T-helper 2 cell treated with Interferon-gamma antibody and Interleukin-4, amounts not matched to agents 5 μg/mL and 100 μg/mL, for 36 hours (primary cell): ENCODE measurements at regions not wholly inside any gene's neighbourhood (a gene's known extent, or its start where the extent isn't known, plus 50 kb on each side); places are given as distances from the start of the nearest gene placed in this dataset.

Experiments used
- DNase-seq: peaks from one replicate; pipeline ENCODE4 v3.0.0; 2021; ENCODE audit warnings: low spot score
- H3K27ac Mint-ChIP-seq: one replicate; pipeline ENCODE4 v1.8.0; 2021; ENCODE audit warnings: mild to moderate bottlenecking, mixed read lengths
- H3K27me3 Mint-ChIP-seq: one replicate; pipeline ENCODE4 v1.8.0; 2021; ENCODE audit warnings: low read depth, mixed read lengths
- H3K36me3 Mint-ChIP-seq: one replicate; pipeline ENCODE4 v1.8.0; 2021; ENCODE audit warnings: low read depth, mixed read lengths
- H3K4me1 Mint-ChIP-seq: one replicate; pipeline ENCODE4 v1.8.0; 2021; ENCODE audit warnings: low read depth, mixed read lengths
- H3K4me3 Mint-ChIP-seq: one replicate; pipeline ENCODE4 v1.8.0; 2022; ENCODE audit warnings: mild to moderate bottlenecking, moderate library complexity, mixed read lengths
- H3K9me3 Mint-ChIP-seq: one replicate; pipeline ENCODE4 v1.8.0; 2021; ENCODE audit warnings: mixed read lengths

GRCh38 chr12:61452076-61452475 lies 808.1 kb upstream of the USP15 start:
- Mint-ChIP-seq H3K36me3 (no peaks in the 10 kb centered on the region), H3K27me3 (no peaks in the 10 kb centered on the region), H3K27ac (no peak overlapping the region), H3K4me3 (no peak overlapping the region), H3K9me3 (no peaks in the 10 kb centered on the region), H3K4me1 (no peaks in the 10 kb centered on the region)
- no peak for DNase-seq

GRCh38 chr12:61487728-61488127 lies 772.5 kb upstream of the USP15 start:
- Mint-ChIP-seq H3K27ac (no peak overlapping the region), H3K4me3 (no peak overlapping the region), H3K9me3 (no peaks in the 10 kb centered on the region), H3K4me1 (no peaks in the 10 kb centered on the region), H3K27me3 (no peaks in the 10 kb centered on the region), H3K36me3 (no peaks in the 10 kb centered on the region)
- no peak for DNase-seq

GRCh38 chr12:61490526-61491498 lies 769.4 kb upstream of the USP15 start:
- DNase-seq = no peak
- Mint-ChIP-seq H3K4me3 (no peak overlapping the region), H3K27me3 (no peaks in the 10 kb centered on the region), H3K9me3 (no peaks in the 10 kb centered on the region), H3K4me1 (no peaks in the 10 kb centered on the region), H3K36me3 (no peaks in the 10 kb centered on the region), H3K27ac (no peak overlapping the region)

- no peaks in the 10 kb centered on the region for H3K9me3 Mint-ChIP-seq
- no peaks in the 10 kb centered on the region for H3K4me1 Mint-ChIP-seq
- H3K4me3 Mint-ChIP-seq = no peak overlapping the region
- no peak overlapping the region for H3K27ac Mint-ChIP-seq
- no peaks in the 10 kb centered on the region for H3K27me3 Mint-ChIP-seq
- no peak for DNase-seq
- no peaks in the 10 kb centered on the region for H3K36me3 Mint-ChIP-seq
Measured at GRCh38 chr12:61502179-61502578, 758.0 kb upstream of the USP15 start.

GRCh38 chr12:61504396-61505080 lies 755.7 kb upstream of the USP15 start:
- Mint-ChIP-seq H3K4me3 (no peak overlapping the region), H3K27ac (no peak overlapping the region), H3K27me3 (no peaks in the 10 kb centered on the region), H3K4me1 (no peaks in the 10 kb centered on the region), H3K9me3 (no peaks in the 10 kb centered on the region), H3K36me3 (no peaks in the 10 kb centered on the region)
- no peak for DNase-seq

GRCh38 chr12:61513499-61513898 lies 746.7 kb upstream of the USP15 start:
- no peaks in the 10 kb centered on the region for H3K9me3 Mint-ChIP-seq
- no peak overlapping the region for H3K27ac Mint-ChIP-seq
- no peak for DNase-seq
- no peaks in the 10 kb centered on the region for H3K4me1 Mint-ChIP-seq
- no peak overlapping the region for H3K4me3 Mint-ChIP-seq
- no peaks in the 10 kb centered on the region for H3K27me3 Mint-ChIP-seq
- H3K36me3 Mint-ChIP-seq = no peaks in the 10 kb centered on the region

- DNase-seq = no peak
- H3K27me3 Mint-ChIP-seq = no peaks in the 10 kb centered on the region
- no peak overlapping the region for H3K27ac Mint-ChIP-seq
- no peaks in the 10 kb centered on the region for H3K36me3 Mint-ChIP-seq
- H3K4me1 Mint-ChIP-seq = no peaks in the 10 kb centered on the region
- no peaks in the 10 kb centered on the region for H3K9me3 Mint-ChIP-seq
- H3K4me3 Mint-ChIP-seq = no peak overlapping the region
Measured at GRCh38 chr12:61514016-61514415, 746.2 kb upstream of the USP15 start.

- Mint-ChIP-seq H3K27me3 (no peaks in the 10 kb centered on the region), H3K36me3 (no peaks in the 10 kb centered on the region), H3K4me1 (no peaks in the 10 kb centered on the region), H3K27ac (no peak overlapping the region), H3K4me3 (no peak overlapping the region), H3K9me3 (no peaks in the 10 kb centered on the region)
- no peak for DNase-seq
Measured at GRCh38 chr12:61521258-61521657, 738.9 kb upstream of the USP15 start.

GRCh38 chr12:61523276-61523992 lies 736.8 kb upstream of the USP15 start:
- H3K36me3 Mint-ChIP-seq = no peaks in the 10 kb centered on the region
- H3K27me3 Mint-ChIP-seq = no peaks in the 10 kb centered on the region
- H3K27ac Mint-ChIP-seq = no peak overlapping the region
- peaks cover 4% of the 10 kb centered on the region for H3K9me3 Mint-ChIP-seq
- DNase-seq = no peak
- no peaks in the 10 kb centered on the region for H3K4me1 Mint-ChIP-seq
- H3K4me3 Mint-ChIP-seq = no peak overlapping the region

GRCh38 chr12:61524851-61525250 lies 735.4 kb upstream of the USP15 start:
- H3K4me3 Mint-ChIP-seq = no peak overlapping the region
- no peak for DNase-seq
- H3K4me1 Mint-ChIP-seq = no peaks in the 10 kb centered on the region

GRCh38 chr12:61525331-61525730 lies 734.9 kb upstream of the USP15 start:
- Mint-ChIP-seq H3K36me3 (no peaks in the 10 kb centered on the region), H3K27me3 (no peaks in the 10 kb centered on the region), H3K9me3 (peaks cover 4% of the 10 kb centered on the region), H3K4me1 (no peaks in the 10 kb centered on the region), H3K27ac (no peak overlapping the region), H3K4me3 (no peak overlapping the region)
- no peak for DNase-seq

More at GRCh38 chr12:61524851-61525250, 735.4 kb upstream of the USP15 start:
- Mint-ChIP-seq H3K9me3 (peaks cover 4% of the 10 kb centered on the region), H3K27ac (no peak overlapping the region), H3K36me3 (no peaks in the 10 kb centered on the region), H3K27me3 (no peaks in the 10 kb centered on the region)

- H3K4me3 Mint-ChIP-seq = no peak overlapping the region
Measured at GRCh38 chr12:61530456-61530855, 729.7 kb upstream of the USP15 start.

GRCh38 chr12:61531195-61531594 lies 729.0 kb upstream of the USP15 start:
- H3K36me3 Mint-ChIP-seq = no peaks in the 10 kb centered on the region
- no peaks in the 10 kb centered on the region for H3K4me1 Mint-ChIP-seq
- H3K27me3 Mint-ChIP-seq = no peaks in the 10 kb centered on the region
- DNase-seq = no peak
- H3K27ac Mint-ChIP-seq = no peak overlapping the region
- H3K4me3 Mint-ChIP-seq = no peak overlapping the region
- H3K9me3 Mint-ChIP-seq = peaks cover 4% of the 10 kb centered on the region

More at GRCh38 chr12:61530456-61530855, 729.7 kb upstream of the USP15 start:
- H3K9me3 Mint-ChIP-seq = peaks cover 4% of the 10 kb centered on the region
- no peak overlapping the region for H3K27ac Mint-ChIP-seq
- no peaks in the 10 kb centered on the region for H3K36me3 Mint-ChIP-seq
- no peaks in the 10 kb centered on the region for H3K4me1 Mint-ChIP-seq
- no peak for DNase-seq
- no peaks in the 10 kb centered on the region for H3K27me3 Mint-ChIP-seq

- DNase-seq = no peak
- no peaks in the 10 kb centered on the region for H3K36me3 Mint-ChIP-seq
- H3K27ac Mint-ChIP-seq = no peak overlapping the region
- no peaks in the 10 kb centered on the region for H3K4me1 Mint-ChIP-seq
- no peak overlapping the region for H3K4me3 Mint-ChIP-seq
- H3K9me3 Mint-ChIP-seq = no peaks in the 10 kb centered on the region
- no peaks in the 10 kb centered on the region for H3K27me3 Mint-ChIP-seq
Measured at GRCh38 chr12:61536117-61536516, 724.1 kb upstream of the USP15 start.
